HG03159 (cell line): ENCODE measurements at regions not wholly inside any gene's neighbourhood (a gene's known extent, or its start where the extent isn't known, plus 50 kb on each side); places are given as distances from the start of the nearest gene placed in this dataset.
"Not testable (repeated sequence)": the region's sequence is repeated elsewhere in the genome, so short reads cannot be mapped to it uniquely, and the experiment has no call there.

ENCODE experiments used
- ATAC-seq: cut with Tn5 transposase; IDR thresholded peaks from one replicate; pipeline ENCODE4 v1.9.1; 2021; ENCODE audit warnings: mild to moderate bottlenecking, moderate library complexity; ENCODE audit not compliant: unreplicated experiment

DNA sequence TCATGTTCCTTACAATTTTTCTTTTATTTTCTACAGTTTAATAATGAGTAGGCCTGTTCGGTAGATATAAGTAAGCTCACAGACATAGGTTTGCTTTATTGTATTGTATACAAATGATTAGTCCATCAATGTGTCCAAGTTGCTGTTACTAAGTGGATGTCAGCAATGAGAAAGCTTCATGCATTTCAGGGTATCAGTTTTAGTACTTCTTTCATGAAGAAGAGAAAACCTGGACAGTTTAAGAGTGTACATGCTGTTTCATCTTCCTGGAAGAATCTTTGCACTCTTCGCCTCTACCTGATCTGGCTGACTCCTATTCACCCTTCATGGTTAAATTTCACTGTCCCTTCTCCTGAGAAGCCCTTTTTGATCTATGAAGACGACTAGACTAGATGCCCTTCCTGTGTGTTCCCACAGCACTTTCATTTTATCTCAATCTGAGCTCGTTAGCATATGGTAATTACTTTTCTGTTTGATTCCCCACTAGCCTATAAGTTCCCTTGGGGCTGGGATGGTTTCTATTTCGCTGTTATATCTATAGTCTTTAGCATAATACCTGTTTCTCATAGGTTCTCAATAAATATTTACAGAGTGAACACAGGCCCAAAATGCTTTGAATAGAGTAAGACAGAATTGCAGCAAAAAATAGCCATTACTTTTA, 70.7 kb downstream of the CETN3 start:
- ATAC-seq, result peak; percentile 70

- no peak for ATAC-seq
These were observed 72.0 kb downstream of the CETN3 start for GRCh38 chr5:90337449-90338052.

- ATAC-seq, result no peak
These were observed 72.8 kb downstream of the CETN3 start for GRCh38 chr5:90336752-90337151.

GRCh38 chr5:90334741-90335140, 74.8 kb downstream of the CETN3 start:
- no peak for ATAC-seq

DNA sequence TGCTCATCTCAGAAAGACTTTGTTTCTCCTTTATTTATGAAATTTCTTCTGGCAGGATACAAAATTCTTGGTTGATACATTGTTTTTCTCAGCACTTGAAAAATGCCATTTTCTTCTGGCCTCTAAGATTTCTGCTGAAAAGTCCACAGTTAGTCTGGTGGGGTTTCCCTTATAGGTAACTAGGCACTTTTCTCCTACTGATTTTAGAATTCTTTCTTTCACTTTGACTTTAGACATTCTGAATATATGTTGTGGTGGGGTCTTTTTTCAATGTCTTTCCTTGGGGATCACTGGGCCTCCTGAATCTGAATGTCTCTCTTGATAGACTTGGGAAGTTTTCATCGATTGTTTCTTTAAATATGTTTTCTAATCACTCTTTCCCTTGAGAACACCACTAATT, 79.6 kb downstream of the CETN3 start:
- no peak for ATAC-seq

DNA sequence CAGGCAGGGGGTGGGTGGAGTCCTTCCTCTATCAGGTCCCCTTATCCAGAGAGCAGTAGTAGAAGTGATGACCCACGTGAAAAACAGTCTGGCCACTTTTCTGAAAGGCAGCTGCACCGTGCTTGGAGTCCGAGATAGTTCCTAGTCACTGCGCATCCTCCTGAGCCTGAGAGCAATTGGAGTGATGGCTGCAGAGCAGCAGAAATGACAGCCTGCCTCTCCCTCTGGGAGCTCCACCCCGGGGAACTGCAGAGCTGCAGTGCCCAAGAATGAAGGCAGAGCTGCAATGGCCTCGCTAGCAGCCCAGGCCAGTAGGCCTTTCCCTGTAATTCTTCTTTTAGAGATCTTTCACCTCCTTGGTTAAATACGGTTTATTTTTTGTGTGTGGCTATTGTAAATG, 82.6 kb downstream of the CETN3 start:
- ATAC-seq, result no peak

DNA sequence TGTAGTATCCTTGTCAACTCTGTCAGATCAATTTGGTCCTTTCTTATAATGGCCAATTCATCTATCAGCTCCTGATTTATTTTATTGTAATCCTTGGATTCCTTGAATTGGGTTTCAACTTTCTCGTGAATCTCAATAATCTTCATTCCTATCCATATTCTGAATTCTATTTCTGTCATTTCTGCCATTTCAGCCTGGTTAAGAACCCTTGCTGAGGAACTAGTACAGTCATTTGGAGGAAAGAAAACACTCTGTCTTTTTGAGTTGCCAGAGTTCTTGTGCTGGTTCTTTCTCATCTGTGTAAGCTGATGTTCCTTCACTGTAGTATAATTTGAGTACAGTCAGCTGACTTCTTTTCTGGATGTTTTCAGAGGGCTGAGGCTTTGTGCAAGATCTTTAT, 84.5 kb downstream of the CETN3 start:
- no peak for ATAC-seq

GRCh38 chr5:90320348-90320747, 89.2 kb downstream of the CETN3 start:
- not testable (repeated sequence) for ATAC-seq

DNA sequence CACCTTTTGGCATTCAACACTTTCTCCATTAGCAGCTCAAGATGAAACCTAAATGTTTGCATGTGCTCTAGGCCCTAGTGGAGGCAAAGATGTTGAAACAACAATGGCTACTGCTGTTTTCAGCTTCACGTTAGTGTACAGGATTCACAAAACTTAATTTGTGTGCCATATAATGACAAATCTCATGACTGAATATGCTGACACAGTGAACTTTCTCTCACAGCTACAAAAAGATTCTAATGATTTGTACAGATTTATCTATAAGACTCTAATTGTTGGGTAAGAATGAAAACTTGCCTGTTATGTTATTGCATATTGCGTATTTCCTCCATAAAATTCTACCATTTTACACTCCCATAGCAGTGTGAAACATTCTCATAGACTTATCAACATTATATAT, 97.5 kb downstream of the CETN3 start:
- no peak for ATAC-seq

- no peak for ATAC-seq
These were observed 98.2 kb downstream of the CETN3 start for GRCh38 chr5:90311401-90311800.

DNA sequence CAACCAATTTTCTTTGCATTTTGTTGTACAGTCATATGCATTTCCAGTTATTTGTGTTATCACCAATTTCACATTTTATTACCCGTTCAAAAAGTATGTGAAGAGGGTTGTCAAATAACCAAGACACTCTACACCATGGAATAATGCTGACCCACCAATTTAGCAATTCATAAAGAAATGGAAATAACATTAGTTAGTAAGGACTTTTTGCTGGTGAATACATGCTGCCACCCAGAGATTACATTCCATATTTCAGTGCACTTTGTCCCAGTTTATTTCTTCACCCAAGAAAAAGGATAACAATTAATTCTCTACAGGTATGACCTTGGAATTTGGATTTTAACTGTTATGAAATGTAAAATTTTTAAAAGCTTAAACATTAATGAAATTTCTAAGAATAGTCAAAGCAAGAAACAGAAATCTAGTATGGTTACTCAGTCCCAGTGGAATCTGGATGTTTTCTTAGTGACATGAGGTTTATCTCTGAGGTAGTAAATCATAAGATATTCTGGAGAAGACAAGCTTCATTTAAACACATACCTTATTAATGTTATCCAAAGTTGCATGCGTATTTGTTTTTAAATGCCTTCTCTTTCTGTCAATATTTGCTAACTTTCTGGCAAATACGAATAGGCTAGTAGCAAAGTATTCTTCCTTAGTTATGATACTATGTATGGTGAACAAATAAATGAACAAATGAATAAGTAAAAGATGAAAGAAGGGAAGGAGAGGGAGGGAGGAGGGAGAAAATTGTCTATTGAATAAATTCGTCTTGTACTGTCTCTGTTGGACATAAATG, 100.6 kb downstream of the CETN3 start:
- no peak for ATAC-seq

- no peak for ATAC-seq
These were observed 101.8 kb downstream of the CETN3 start for GRCh38 chr5:90307782-90308181.

DNA sequence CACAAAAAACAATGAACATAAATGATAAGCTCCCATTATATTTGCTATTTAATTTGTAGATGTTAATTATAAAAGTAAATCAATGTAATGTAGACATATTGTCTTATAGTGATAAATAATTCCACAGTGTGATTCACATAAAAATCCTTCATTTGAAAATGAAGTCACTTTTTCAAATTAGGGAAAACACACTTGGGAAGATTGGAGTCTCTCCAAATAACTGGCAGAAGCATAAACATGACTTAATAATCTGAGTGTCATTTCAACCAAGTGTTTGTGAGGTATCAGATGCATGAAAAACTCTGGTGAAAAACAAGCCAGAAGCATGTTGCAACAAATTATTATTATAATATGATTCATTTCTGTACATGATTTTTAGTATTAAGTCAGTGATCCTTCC, 102.2 kb downstream of the CETN3 start:
- ATAC-seq, result no peak

GRCh38 chr5:90306613-90307012, 102.9 kb downstream of the CETN3 start:
- no peak for ATAC-seq

DNA sequence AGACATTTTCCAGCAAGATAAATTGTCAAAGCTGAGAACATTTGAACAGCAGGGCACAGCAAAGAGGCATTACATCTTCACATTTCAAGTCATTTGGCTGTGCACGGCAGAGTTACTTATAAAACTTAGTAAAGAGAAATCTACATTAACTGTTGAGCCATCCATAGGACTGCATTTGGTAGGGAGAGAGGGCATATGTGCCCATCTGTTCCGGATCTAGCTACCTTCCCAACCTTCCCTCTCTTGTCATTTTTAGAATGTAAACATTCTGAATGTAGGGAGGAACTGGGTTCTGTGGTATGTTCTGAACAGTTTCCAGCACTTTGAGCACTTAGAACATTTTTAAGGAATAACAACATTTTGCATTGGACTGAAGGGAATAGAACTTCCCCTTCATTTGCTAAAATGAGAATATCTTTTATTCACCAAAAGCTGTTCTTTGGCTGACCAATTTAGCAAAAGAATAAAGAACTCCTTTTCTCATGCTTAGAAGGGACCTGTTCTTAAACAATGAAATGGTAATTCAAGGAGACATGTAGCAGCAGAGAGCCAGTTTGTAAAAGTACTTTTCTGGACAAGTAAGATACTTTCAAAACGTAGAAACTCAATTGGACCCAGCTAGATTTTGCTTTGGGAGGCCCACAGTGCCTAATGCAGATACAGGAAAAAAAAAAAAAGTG, 104.4 kb downstream of the CETN3 start:
- ATAC-seq, result no peak

DNA sequence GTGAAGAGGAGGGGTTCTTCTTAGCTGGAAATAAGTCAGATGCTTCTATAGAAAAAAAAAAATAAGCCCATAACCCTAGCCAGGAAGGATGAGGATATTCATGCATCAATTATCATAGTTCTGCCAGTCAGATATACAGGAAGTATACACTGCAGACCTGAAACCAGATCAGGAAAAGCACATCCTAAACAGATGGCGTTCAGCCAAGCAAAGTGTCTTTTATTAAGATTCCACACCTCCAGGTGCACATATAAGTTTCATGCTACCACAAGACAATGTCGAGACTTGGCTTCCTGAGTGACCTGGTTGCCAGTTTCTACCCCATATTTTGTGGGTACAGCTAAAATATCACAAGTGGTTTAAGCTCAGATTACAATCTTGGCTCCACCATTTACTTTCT, 108.3 kb downstream of the CETN3 start:
- ATAC-seq, result peak; percentile 56

DNA sequence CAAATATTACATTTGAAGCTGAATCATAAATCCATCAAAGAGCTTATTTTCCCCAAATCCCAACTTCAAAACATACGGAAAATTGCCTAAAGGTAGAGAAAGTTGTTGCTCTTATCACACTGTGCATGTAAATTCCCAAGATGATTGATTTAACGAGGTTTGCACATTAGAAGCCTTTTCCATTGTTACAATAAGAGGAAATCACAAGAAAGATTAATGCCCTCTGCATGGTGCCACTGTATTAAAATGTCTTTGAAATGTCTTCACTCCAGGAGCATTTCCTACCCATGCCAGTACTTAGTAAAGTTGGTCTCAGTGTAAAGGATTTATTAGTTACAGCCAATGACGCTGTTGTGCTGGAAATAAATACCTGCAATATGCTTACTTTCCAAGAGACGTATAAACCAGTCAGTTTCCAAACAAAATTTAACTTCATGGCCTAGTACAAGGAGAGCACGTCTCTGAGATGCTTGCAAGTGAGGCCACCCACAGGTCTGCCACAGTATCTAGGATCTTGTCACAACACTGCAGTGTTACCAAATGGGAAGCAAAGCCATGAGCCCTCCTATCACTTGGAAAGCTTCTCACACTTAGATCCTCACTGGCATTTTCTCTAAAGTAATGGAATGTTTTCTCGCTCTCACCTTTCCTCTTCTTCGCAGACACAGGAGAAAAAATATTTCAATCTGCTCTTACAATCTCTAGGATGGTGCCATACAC, 112.4 kb downstream of the CETN3 start:
- no peak for ATAC-seq

DNA sequence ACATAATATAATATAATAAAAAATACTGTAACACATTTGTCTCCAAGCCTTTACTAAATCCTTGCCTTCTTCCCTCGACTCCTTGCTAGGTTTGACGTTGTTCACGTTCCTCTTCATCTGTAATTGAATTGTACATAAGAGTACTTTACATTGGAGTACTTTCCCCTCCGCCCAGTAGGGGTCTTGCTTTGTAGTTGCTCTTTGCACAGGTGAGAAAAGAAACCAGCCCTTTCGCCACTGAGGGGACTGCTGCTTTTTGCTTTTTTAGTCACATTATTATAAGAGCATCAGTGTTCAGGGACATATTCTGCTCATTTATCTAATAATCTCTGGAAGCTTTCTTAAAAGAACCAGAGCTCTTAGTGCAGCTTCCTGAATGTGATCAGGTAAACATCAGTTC, 115.0 kb downstream of the CETN3 start:
- ATAC-seq, result no peak

DNA sequence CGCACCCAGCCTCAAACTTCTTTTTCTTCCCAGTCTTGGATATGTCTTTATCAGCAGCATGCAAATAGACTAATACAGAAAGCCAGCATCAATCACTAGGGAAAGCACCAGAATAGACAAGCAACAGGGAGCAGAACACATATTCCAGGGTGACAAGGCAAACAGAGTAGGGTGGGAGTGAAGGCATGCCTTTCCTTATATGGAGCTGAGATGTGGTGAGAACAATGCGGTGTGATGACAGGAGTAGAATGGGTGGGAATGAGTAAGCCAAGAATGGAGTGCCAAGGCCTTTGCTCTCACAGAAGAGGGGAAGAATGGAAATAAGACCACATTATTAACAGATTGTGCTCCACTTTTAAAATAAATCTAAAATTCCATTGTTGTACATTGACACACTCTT, 115.6 kb downstream of the CETN3 start:
- ATAC-seq, result no peak

GRCh38 chr5:90290648-90291047, 118.9 kb downstream of the CETN3 start:
- ATAC-seq, result no peak

DNA sequence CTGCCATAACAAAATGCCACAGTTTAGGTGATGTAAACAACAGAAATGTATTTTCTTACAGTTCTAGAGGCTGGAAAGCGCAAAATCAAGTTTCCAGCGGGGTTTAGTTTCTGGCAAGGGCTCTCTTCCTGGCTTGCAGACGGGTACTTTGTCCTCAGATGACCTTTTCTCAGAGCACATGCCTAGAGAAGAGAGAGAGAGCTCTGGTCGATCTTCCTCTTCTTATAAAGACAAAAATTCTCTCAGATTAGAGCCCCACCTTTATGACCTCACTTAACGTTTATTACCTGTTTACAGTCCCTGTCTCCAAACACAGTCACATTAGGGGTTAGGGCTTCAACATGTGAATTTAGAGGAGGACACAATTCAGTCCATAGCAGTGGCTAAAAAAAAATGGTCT, 119.7 kb downstream of the CETN3 start:
- ATAC-seq, result no peak
